GM19238 (cell line): ENCODE measurements at regions not wholly inside any gene's neighbourhood (a gene's known extent, or its start where the extent isn't known, plus 50 kb on each side); places are given as distances from the start of the nearest gene placed in this dataset.
"Not testable (repeated sequence)": the region's sequence is repeated elsewhere in the genome, so short reads cannot be mapped to it uniquely, and the experiment has no call there.

Source experiments
- DNase-seq: peaks from one replicate; pipeline ENCODE4 v3.0.0; 2011; ENCODE audit warnings: low spot score; ENCODE audit not compliant: insufficient read length

DNA sequence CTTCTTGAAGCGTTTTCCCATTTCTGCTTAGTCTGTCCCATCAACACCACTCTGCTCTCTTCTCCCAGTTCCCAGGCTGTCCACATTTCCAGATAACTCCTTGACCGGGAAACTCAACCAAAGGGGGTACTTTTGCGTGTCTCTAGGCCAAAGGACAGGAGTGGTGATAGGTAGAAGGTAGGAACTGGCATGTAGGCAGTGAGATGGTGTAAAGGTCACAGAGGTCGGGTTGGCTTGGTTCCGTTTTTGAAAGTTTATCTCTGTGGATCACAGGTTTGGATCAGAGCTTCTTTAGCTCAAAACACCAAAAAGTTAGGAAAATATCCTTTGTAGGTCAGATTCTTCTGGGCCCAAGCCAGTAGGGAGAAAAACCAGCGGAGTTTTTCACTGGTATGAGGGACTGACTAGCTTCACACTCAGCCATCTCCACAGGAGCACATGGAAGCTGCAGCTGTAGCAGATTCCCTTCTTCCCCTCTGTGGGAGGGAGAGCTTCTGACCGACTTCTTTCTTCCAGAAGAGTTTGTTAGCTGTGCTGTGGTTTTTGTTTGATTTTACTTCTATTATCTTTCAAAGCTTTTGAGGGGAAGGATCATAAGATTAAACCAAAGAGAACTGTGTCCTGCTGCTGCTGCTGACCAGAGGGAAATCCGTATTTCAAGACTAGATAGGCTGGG lies 98.4 kb upstream of the DMRT1 start:
- DNase-seq, result no peak

DNA sequence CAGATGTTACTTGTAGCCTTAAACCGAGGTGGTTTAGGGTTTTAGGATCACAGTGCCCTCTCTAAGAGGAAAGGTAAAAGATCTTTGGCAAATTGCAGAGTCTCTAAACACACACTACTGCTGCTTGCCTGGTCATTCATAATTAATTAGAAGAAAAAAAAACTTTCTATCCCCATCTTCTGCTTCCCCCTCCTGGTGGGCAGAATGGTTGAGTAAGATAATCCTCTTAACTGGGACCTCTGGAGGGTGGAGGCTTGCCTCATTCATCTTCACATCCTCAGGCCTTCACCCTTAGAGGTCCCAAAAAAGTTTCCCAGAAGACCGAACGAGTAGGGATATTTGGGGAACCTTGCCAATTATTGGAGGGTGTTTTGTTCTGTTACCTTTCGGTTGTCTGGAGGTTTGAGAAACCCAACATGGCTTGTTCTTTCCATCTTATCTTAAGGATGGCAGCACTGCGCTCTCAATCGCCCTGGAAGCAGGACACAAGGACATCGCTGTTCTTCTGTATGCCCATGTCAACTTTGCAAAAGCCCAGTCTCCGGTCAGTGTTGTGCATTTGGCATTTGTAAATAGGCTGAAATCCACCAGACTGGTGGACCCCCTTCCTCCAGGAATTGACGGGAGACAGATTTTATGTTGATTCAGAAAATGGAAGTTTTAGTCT lies 97.3 kb upstream of the DMRT1 start:
- DNase-seq, result no peak

DNA sequence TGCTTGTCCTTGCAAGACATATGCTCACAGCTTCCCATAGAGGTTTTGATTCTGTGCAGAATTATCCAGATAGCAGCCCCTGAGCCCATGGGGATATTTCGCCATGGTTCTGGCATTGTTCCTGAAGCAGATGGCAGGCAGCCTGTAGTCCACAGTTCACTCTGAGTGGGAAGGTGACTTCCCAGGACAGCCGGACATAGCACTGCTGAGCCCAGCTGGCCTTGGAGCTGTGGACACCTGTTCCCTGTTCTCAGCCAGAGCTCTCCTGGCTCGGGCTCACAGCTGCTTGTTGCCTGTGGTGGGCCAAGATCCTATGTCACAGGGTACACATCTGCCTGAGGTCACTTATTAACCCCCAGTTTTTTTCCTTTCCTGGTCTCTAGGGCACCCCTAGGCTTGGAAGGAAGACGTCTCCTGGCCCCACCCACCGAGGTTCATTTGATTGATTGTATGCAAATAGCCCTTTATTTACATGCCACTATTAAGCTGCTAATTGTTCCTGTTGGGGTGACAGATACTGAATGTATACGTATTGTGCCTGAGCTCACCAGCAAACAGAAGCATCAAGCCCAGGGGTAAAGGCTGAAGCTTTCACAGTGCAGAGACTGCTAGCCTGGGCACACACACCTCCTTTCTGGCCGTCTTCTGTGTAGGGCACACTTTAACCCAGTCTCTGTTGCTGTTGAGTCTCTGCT lies 96.6 kb upstream of the DMRT1 start:
- DNase-seq, result no peak

GRCh38 chr9:745761-746380 lies 95.6 kb upstream of the DMRT1 start:
- DNase-seq, result no peak

- DNase-seq, result no peak
Measured at GRCh38 chr9:746661-747434, 94.6 kb upstream of the DMRT1 start.

DNA sequence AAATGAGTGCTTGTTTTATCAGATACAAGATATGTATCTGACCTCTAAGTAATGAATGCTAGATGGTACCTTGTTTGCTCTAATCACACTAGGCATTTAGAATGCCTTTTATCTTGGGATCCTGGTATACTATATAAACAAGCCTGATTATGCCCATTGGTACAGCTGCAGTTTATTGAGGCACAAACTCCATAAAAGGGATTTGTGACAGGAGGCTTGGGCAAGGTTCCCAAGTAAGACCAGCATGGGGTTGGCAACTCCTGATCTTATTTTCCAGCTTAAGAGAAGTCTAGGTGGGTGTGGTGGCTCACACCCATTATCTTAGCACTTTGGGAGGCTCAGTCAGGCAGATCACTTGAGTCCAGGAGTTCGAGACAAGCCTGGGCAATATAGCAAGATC lies 93.9 kb upstream of the DMRT1 start:
- DNase-seq, result no peak

GRCh38 chr9:748861-749497 lies 92.5 kb upstream of the DMRT1 start:
- no peak for DNase-seq

- DNase-seq, result no peak
Measured at GRCh38 chr9:749716-750115, 91.8 kb upstream of the DMRT1 start.

DNA sequence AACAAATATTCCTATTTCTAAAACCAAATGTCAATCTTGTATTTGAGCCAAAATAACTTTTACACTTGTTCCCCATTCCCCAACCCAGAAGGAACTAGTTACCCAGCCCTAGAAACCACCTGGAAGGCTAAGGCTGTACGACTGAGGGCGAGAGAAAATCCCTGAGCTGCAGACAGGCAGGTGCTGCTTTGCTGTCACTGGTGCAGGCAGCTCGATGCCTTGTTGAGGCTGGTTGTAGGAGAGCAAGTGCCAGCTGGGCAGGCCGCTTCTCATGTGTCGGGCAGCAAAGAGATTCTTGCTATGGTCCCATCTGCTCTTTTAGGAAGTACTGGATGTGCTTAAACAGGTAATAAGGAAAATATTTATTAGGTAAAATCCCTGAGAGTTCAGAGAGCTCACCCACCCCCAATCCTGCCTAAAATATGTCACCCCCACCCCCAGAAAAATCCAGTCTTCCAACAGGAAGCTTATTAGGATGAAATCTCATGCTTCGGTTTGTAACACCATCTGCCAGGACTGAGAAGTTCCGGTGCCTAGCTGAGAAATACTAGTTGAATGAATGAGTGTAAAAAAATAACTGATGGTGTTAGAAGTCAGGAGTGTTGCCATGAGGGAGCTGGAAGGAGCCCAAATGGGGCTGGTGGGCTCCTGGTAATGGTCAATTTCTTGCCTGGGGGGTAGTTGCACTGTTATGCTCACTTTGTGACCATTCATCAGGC lies 91.1 kb upstream of the DMRT1 start:
- no peak for DNase-seq

DNA sequence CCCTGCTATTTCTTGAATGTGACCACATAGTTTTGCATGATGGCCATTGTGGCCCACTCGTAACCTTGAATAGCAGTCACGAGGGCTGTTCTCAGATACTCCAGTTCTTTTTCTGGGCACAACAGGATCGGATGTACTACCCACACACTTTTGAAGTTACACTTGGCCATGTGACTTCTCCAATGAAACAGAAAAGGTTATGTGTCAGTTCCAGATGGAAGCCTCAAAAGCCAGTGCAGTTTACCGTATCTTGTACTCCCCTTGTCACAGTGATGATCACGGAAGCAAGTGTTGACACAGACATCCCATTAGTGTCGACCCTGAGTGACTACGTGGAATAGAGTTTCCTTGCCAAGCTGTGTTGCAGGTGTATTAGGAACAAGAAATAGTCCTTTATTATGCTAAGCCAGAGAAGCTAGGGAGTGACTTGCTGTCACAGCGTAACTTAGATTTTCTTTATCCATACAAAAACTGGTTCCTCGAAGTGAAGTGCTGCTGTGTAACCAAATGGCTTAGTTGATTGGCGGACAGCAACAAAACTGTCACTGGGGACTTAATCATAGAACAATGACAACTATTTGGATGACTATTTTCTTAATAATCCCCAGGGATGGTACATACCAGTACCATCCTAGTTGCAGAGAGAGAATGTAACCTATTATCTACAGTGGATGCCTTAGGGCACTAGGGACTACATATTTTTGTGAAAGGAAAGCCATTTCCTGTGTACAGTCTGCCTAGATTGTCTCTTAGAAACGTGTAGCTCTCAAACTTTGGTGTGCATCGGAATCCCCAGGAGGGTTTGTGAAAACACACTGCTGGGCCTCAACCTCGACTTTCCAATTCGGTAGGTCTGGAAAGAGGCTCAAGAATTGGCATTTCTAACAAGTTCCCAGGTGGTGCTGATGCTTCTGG lies 90.1 kb upstream of the DMRT1 start:
- DNase-seq, result no peak

- no peak for DNase-seq
Measured at GRCh38 chr9:752201-752600, 89.3 kb upstream of the DMRT1 start.

DNA sequence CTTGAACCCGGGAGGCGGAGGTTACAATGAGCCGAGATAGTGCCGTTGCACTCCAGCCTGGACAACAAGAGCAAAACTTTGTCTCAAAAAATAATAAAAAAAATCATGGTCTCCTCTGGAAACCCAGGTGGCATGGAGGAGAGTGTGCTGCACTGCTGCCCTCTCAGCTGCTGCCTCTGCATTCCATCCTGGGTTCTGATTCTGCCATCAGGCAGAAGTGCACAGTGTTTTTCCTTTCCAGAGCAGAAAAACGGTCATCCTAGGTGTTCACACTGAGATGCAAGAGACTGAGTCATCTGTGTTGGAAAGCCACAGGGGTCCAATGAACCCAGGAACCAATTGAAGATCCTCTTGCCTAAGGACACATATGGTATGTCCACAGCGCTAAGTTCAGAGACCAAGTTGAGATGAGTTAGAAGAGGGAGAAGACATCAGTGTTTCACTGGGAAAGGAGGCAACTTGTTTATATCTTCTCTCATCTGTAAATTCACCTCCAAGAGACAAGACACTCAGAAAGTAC lies 88.8 kb upstream of the DMRT1 start:
- no peak for DNase-seq

DNA sequence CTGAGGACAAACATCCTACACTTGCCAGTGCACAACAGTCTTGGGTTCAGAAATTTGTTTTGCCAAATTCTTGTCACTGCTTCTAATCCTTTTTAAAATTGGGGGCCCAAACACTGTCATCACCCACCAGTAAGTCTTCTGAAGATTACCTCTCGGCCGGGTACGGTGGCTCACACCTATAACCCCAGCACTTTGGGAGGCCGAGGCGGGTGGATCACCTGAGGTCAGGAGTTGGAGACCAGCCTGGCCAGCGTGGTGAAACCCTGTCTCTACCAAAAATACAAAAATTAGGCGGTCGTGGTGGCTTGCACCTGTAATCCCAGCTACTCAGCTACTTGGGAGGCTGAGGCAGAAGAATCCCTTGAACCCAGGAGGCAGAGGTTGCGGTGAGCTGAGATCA lies 87.8 kb upstream of the DMRT1 start:
- not testable (repeated sequence) for DNase-seq

DNA sequence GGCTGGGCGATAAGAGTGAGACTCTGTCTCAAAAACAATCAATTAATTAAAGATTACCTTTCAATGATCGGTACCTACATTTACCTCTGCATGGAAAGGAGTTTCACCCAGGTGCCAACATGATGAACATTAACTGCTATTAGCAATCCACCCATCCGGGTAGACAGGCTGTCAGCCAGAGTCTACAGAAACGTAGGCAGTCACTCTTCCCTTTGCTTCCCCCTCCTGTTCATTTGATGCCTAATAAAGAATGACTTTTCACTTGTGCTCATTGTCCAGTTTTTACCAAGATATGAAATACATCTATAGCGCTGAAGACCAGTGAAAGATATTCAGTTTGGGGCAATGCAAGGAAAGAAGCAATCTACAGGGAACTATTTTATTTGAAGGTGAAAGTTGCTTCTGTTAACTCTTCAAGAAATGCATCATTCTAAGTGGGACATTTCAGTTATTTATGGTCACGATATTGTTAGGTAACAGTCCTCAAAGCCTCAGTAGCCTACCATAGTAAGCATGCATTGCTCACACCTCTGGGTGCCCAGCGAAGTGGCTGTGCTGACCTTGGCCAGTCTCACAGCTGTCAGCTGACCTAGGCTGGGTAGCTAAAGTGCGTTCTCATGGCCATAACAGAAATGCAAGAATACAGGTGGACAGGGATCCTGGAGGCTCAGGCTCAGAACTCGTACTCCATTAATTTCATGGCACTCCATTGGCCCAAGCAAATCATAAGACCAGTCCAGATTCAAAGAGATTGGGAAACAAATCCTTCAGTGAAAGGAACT lies 87.2 kb upstream of the DMRT1 start:
- no peak for DNase-seq

DNA sequence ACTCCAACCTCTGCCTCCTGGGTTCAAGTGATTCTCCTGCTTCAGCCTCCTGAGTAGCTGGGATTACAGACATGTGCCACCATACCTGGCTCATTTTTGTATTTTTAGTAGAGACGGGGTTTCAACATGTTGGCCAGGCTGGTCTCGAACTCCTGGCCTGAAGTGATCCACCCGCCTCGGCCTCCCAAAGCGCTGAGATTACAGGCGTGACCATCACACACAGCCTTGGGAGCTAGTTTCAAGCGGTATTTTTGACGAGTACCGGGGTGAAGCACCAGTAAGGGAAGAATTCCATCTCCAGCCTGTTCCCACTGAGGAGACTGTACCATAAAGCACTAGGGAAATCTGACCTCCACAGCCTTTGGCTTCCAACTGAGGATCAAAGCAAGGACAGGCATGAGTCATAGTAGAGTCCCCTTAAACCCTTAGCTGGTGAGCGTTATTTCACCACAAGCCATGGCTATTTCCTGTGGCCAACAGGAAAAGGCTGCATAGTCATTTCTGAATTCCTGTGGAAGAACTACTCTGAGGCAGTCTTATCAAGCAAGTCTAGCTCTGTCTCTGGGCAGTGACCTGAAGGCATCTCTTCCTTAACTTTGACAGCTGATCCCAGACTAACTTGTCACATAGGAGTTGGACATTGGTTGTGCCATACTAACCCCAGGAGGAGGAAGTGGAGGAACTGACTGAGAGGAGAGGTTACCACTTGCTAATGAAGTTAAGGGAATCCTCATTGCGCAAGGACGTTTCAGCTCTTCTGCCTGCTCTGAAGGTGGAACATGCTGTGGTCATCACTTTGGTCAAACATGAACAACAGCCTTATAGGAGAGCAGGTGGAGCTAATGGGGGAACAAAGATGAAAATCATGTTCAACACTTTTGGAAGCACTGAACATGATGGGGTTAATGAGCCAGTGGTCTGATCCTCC lies 85.8 kb upstream of the DMRT1 start:
- no peak for DNase-seq

- no peak for DNase-seq
Measured at GRCh38 chr9:757246-757881, 84.1 kb upstream of the DMRT1 start.

DNA sequence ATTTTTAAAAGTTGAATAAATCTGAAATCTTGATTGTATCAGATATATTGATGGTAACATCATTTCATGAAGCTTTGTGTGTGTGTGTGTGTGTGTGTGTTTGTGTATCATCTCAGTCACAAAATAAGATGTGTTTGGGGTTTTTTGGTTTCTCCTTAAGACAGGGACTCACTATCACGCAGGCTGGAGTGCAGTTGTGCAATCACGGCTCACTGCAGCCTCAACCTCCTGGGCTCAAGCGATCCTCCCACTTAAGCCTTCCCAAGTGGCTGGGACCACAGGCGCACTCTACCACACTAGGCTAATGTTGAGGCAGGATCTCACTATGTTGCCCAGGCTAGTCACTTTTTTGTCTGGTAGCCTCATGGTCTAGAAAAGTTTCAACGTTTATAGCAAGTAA lies 83.4 kb upstream of the DMRT1 start:
- no peak for DNase-seq
